GM23248 (cell line): ENCODE measurements at regions not wholly inside any gene's neighbourhood (a gene's known extent, or its start where the extent isn't known, plus 50 kb on each side); places are given as distances from the start of the nearest gene placed in this dataset.

ENCODE experiments used
- EZH2 ChIP-seq: fragments of 200-600 bp; sonication (generic); IDR thresholded peaks from 2 replicates; pipeline ENCODE4 v1.6.1; 2018; ENCODE audit warnings: antibody characterized with exemption, mild to moderate bottlenecking; ENCODE audit not compliant: insufficient read depth, poor library complexity, severe bottlenecking
- EZH2phosphoT487 ChIP-seq: fragments of 200-600 bp; sonication (generic); IDR thresholded peaks from 2 replicates; pipeline ENCODE4 v1.6.1; 2018; ENCODE audit warnings: antibody characterized with exemption, moderate library complexity, mild to moderate bottlenecking, low read depth; ENCODE audit not compliant: insufficient read depth

DNA sequence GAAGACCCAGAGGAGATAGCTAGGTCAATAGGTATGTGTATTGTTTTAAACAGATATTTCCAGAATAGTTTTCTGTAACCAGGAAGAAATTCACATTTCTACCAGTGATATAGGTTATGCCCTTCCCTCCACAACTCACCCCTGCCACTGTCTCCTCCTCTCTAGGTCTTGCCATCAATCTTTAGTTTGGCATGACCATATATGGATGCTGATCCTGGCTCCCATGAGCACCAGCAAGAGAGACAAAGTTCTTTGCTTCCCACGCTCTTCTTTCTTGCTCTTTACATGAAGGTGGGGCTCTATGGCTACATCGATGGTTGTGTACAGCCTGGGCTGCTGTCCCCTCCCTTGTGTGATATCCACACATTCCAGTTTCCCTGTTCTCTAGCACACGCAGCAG lies 459.4 kb upstream of the ID4 start:
- no peak for TF ChIP-seq EZH2
- no peak for TF ChIP-seq EZH2phosphoT487
